Lung (tissue), 11 donors: ENCODE measurements at regions not wholly inside any gene's neighbourhood (a gene's known extent, or its start where the extent isn't known, plus 50 kb on each side); places are given as distances from the start of the nearest gene placed in this dataset.
"Not testable (repeated sequence)": the region's sequence is repeated elsewhere in the genome, so short reads cannot be mapped to it uniquely, and the experiment has no call there.

Experiments
- ATAC-seq: fragments of 200-7000 bp; cut with Tn5 transposase; one replicate; pipeline ENCODE4 v1.9.1; 2020; ENCODE audit warnings: moderate number of reproducible peaks; ENCODE audit not compliant: insufficient read depth, low FRiP score
- DNase-seq, 3 donors: peaks; one replicate each; pipeline ENCODE4 v3.0.0-alpha.2; 2013 to 2017
- H3K27ac ChIP-seq, 2 donors: one replicate each; pipeline ENCODE4 v1.5.1; 2013; ENCODE audit warnings: mild to moderate bottlenecking in 2 of 2, moderate library complexity in 2 of 2, control low read depth in 1 of 2, inconsistent platforms in 1 of 2, low read depth in 1 of 2, low read length in 1 of 2
- H3K27me3 ChIP-seq, 3 donors: one replicate each; pipeline ENCODE4 v1.5.1; 2013; ENCODE audit warnings: low read length in 2 of 3; ENCODE audit not compliant: control insufficient read depth in 3 of 3, insufficient read depth in 3 of 3
- H3K36me3 ChIP-seq, 4 donors: one replicate each; pipeline ENCODE4 v1.5.1; 2013; ENCODE audit warnings: low read length in 4 of 4, mild to moderate bottlenecking in 1 of 4, moderate library complexity in 1 of 4; ENCODE audit not compliant: control insufficient read depth in 4 of 4, insufficient read depth in 4 of 4
- H3K4me1 ChIP-seq, 5 donors: one replicate each; pipeline ENCODE4 v1.5.1; 2013; ENCODE audit warnings: low read length in 5 of 5, mild to moderate bottlenecking in 2 of 5, moderate library complexity in 1 of 5; ENCODE audit not compliant: control insufficient read depth in 5 of 5, insufficient read depth in 5 of 5
- H3K4me3 ChIP-seq: one replicate; pipeline ENCODE4 v1.5.1; 2013; ENCODE audit warnings: mild to moderate bottlenecking, control low read depth, moderate library complexity
- H3K9ac ChIP-seq, 2 donors: one replicate each; pipeline ENCODE4 v1.5.1; 2013; ENCODE audit warnings: low read length in 2 of 2, control low read depth in 1 of 2; ENCODE audit not compliant: insufficient read depth in 1 of 2
- H3K9me3 ChIP-seq, 4 donors: one replicate each; pipeline ENCODE4 v1.5.1; 2013; ENCODE audit warnings: low read length in 3 of 4, mild to moderate bottlenecking in 1 of 4, moderate library complexity in 1 of 4; ENCODE audit not compliant: control insufficient read depth in 4 of 4, insufficient read depth in 3 of 4
- WGBS, 2 donors: extraction: QIAGEN DNeasy Blood & Tissue Kit; methylation state at CpG; one replicate each; pipeline ENCODE4 v1.1.7; 2013; 5-methylcytosine and 5-hydroxymethylcytosine counted together
- TF ChIP-seq, protein P1 (sequence below): IDR thresholded peaks from 2 replicates; pipeline ENCODE4 v1.5.1; 2012; ENCODE audit warnings: mild to moderate bottlenecking; ENCODE audit errors: control extremely low read depth, extremely low read depth
- donor health status: control.
- donor health status: control.
- donor health status: Bipolar disorder and iron deficiency.
- donor health status: healthy.
- donor health status: DM: yes; HTN: yes; CAD: no.

DNA sequence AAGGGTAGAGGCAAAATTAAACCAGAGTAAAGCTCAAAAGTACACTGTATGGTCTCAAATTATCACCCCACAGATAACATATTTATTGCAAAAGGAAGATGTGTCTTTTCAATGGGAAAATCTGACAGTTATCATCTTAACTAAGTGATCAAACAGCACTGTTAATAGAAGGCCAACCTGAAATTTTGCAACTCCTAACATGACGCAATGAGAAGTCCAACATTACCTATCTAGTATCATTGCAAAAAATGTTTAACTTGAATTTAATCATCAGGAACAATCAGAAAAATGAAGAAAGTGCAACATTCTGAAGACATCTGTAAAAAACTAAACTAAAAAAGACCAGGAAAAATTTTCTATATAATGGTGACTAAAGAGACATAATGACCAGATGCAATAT is 156.7 kb upstream of the POGK start:
- Histone ChIP-seq H3K9me3 (no peaks in the 10 kb centered on the region), H3K4me1 (no peaks in the 10 kb centered on the region), H3K27ac (no peak overlapping the region), H3K27me3 (no peaks in the 10 kb centered on the region), H3K4me3 (no peak overlapping the region), H3K36me3 (no peaks in the 10 kb centered on the region), H3K9ac (no peak overlapping the region)
- no peak for ATAC-seq
- 98 to 100% methylated on average over 1 of the region's 1 CpG for WGBS, 2 donors
- TF ChIP-seq, protein P1, sequence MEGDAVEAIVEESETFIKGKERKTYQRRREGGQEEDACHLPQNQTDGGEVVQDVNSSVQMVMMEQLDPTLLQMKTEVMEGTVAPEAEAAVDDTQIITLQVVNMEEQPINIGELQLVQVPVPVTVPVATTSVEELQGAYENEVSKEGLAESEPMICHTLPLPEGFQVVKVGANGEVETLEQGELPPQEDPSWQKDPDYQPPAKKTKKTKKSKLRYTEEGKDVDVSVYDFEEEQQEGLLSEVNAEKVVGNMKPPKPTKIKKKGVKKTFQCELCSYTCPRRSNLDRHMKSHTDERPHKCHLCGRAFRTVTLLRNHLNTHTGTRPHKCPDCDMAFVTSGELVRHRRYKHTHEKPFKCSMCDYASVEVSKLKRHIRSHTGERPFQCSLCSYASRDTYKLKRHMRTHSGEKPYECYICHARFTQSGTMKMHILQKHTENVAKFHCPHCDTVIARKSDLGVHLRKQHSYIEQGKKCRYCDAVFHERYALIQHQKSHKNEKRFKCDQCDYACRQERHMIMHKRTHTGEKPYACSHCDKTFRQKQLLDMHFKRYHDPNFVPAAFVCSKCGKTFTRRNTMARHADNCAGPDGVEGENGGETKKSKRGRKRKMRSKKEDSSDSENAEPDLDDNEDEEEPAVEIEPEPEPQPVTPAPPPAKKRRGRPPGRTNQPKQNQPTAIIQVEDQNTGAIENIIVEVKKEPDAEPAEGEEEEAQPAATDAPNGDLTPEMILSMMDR, result no peak
- DNase-seq, result no peak

DNA sequence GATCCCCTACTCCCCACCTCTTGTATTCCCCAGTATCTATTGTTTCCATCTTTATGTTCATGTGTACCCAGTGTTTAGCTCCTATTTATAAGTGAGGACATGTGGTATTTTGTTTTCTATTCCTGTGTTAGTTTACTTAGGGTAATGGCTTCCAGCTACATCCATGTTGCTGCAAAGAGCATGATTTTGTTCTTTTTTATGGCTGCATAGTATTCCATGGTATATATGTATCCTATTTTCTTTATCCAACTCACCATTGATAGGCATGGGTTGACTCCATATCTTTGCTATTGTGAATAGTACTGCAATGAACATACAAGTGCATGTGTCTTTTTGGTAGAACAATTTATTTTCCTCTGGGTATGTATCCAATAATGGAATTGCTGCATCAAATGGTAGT is 154.6 kb upstream of the POGK start:
- not testable (repeated sequence) for H3K9ac ChIP-seq

DNA sequence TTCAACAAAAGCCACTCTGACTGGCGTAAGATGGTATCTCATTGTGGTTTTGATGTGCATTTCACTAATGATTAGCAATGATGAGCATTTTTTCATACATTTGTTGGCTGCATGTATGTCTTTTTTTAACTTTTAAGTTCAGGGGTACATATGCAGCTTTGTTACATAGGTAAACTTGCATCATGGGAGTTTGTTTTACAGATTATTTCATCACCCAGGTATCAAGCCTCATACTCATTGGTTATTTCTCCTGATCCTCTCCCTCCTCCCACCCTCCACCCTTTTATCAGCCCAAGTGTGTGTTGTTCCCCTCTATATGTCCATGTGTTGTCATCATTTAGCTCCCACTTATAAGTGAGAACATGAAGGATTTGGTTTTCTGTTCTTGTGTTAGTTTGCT is 154.1 kb upstream of the POGK start:
- Histone ChIP-seq H3K9ac (no peak overlapping the region), H3K4me1 (no peaks in the 10 kb centered on the region), H3K4me3 (no peak overlapping the region), H3K9me3 (no peaks in the 10 kb centered on the region), H3K27me3 (no peaks in the 10 kb centered on the region), H3K36me3 (no peaks in the 10 kb centered on the region), H3K27ac (no peak overlapping the region)
- WGBS, 2 donors, result 90 to 92% methylated on average over 1 of the region's 1 CpG
- TF ChIP-seq, protein P1, result no peak
- ATAC-seq, result no peak
- no peak for DNase-seq

More for the DNA sequence above, 154.6 kb upstream of the POGK start:
- H3K4me3 ChIP-seq, H3K9me3 ChIP-seq, H3K4me1 ChIP-seq, H3K36me3 ChIP-seq, H3K27ac ChIP-seq, ATAC-seq, H3K27me3 ChIP-seq, DNase-seq: not testable (repeated sequence)

DNA sequence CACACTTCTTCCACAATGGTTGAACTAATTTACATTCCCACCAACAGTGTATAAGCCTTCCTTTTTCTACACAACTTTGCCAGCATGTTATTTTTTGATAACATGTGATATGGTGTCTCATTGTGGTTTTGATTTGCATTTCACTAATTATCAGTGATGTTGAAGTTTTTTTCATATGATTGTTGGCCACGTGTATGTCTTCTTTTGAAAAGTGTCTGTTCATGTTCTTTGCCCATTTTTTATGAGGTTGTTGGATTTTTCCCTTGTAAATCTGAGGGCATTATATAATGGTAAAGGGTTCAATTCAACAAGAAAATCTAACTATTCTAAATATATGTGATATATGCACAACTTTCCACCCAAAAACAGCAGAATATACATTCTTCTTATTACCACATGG is 153.4 kb upstream of the POGK start:
- H3K27ac ChIP-seq, H3K9me3 ChIP-seq, H3K9ac ChIP-seq, H3K36me3 ChIP-seq, H3K4me3 ChIP-seq, DNase-seq, H3K27me3 ChIP-seq, H3K4me1 ChIP-seq, ATAC-seq: not testable (repeated sequence)
- WGBS, 2 donors, result 63 to 89% methylated on average over 1 of the region's 1 CpG

DNA sequence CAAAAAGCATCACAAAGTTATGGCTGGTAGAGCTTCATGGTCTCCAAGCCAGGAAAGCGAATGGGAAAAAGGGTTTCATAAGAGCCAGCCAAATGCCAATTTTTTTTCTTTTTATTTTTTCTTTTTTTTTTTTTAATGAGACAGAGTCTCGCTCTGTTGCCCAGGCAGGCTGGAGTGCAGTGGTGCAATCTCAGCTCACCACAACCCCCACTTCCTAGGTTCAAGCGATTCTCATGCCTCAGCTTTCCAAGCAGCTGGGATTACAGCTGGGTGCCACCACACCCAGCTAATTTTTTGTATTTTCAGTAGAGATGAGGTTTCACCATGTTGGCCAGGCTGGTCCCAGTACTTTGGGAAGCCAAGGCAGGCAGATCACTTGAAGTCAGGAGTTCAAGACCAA is 148.7 kb upstream of the POGK start:
- not testable (repeated sequence) for H3K4me1 ChIP-seq, DNase-seq, H3K9ac ChIP-seq, H3K27ac ChIP-seq, H3K4me3 ChIP-seq, H3K9me3 ChIP-seq, H3K27me3 ChIP-seq, ATAC-seq, H3K36me3 ChIP-seq
- 87% methylated on average over 3 of the region's 3 CpGs for WGBS, 2 donors
